HepG2 (cell line): ENCODE measurements at regions not wholly inside any gene's neighbourhood (a gene's known extent, or its start where the extent isn't known, plus 50 kb on each side); places are given as distances from the start of the nearest gene placed in this dataset.

Experiments
- ATAC-seq: fragments of 200-7000 bp; cut with Tn5 transposase; 3 replicates; pipeline ENCODE4 v1.9.1; 2020; ENCODE audit warnings: mild to moderate bottlenecking, moderate library complexity
- BruUV-seq: library from RNA; stranded (reverse); fragments of 400-500 nt; replicated peaks from 2 replicates; lab custom pipeline; 2021; lab: Mats Ljungman, UMichigan
- CTCF ChIA-PET: fragments of 300-600 bp; formaldehyde crosslinking; extraction: SDS; loops from one replicate; lab custom pipeline; 2021; ENCODE audit warnings: low total read pairs, inconsistent platforms, low intra/inter-chr PET ratio; lab: Yijun Ruan, JAX
- POLR2A ChIA-PET: fragments of 350-600 bp; sonication (Branson Sonifier 250); formaldehyde crosslinking; loops from one replicate; lab custom pipeline; 2020; ENCODE audit warnings: antibody characterized with exemption, inconsistent platforms; lab: Yijun Ruan, JAX
- DNase-seq: peaks from one replicate; pipeline ENCODE4 v3.0.0-alpha.2; 2015; ENCODE audit warnings: low spot score
- FAIRE-seq: peaks from 3 replicates; lab custom pipeline; 2011; peaks lifted over from hg19 to GRCh38; lab: Jason Lieb, UNC
- H2AFZ ChIP-seq: one replicate; pipeline ENCODE4 v1.6.1; 2011; ENCODE audit warnings: low read length, inconsistent platforms
- H3K27ac ChIP-seq: fragments of 300-600 bp; 3 replicates; pipeline ENCODE4 v1.8.0; 2011; ENCODE audit warnings: mixed run types, mild to moderate bottlenecking, mixed read lengths, low read length, inconsistent platforms; ENCODE audit not compliant: insufficient read depth; ENCODE audit errors: extremely low read length
- H3K27me3 ChIP-seq, 2 experiments: fragments of 200-600 bp in 1 of 2; 2 replicates in 1 of 2; 3 replicates in 1 of 2; pipeline versions ENCODE4 v1.6.0 to v1.8.0; 2011; ENCODE audit warnings: low read length in 2 of 2, mild to moderate bottlenecking in 2 of 2, moderate library complexity in 2 of 2, inconsistent platforms in 1 of 2; ENCODE audit not compliant: insufficient read depth in 2 of 2, control insufficient read depth in 1 of 2
- H3K36me3 ChIP-seq, 2 experiments: fragments of 200-600 bp in 1 of 2; replicated peaks in 1 of 2; 2 replicates in 1 of 2; 3 replicates in 1 of 2; pipeline versions ENCODE4 v1.5.1 to v1.8.0; 2011; ENCODE audit warnings: low read length in 2 of 2, inconsistent platforms in 1 of 2; ENCODE audit not compliant: insufficient read depth in 2 of 2, control insufficient read depth in 1 of 2
- H3K4me1 ChIP-seq: 2 replicates; pipeline ENCODE4 v1.5.1; 2012; ENCODE audit warnings: low read length, inconsistent platforms; ENCODE audit not compliant: insufficient read depth
- H3K4me2 ChIP-seq: 2 replicates; pipeline ENCODE4 v1.6.0; 2011; ENCODE audit warnings: low read depth, low read length, inconsistent platforms
- H3K4me3 ChIP-seq, 3 experiments: fragments of 200-600 bp in 1 of 3; sonication (generic), shearing (Covaris generic) in 1 of 3; replicated peaks in 1 of 3; 2 replicates each; pipeline ENCODE4 v1.5.1; 2011 to 2016; ENCODE audit warnings: low read length in 3 of 3, inconsistent platforms in 2 of 3, low read depth in 2 of 3, mild to moderate bottlenecking in 2 of 3, control low read depth in 1 of 3, mixed read lengths in 1 of 3; ENCODE audit not compliant: insufficient read depth in 1 of 3
- H3K79me2 ChIP-seq: one replicate; pipeline ENCODE4 v1.6.1; 2011; ENCODE audit warnings: low read length, inconsistent platforms; ENCODE audit not compliant: insufficient read depth
- H3K9ac ChIP-seq: 2 replicates; pipeline ENCODE4 v1.6.0; 2011; ENCODE audit warnings: mild to moderate bottlenecking, low read depth, low read length, inconsistent platforms; ENCODE audit not compliant: insufficient read depth
- H3K9me3 ChIP-seq: 2 replicates; pipeline ENCODE4 v1.5.1; 2012; ENCODE audit warnings: mild to moderate bottlenecking, low read length
- H4K20me1 ChIP-seq: 2 replicates; pipeline ENCODE4 v1.6.0; 2011; ENCODE audit warnings: inconsistent platforms, mild to moderate bottlenecking, low read length, moderate library complexity; ENCODE audit not compliant: insufficient read depth
- ATF4 ChIP-seq, 2 experiments: fragments of 450-650 bp in 1 of 2; sonication (generic) in 1 of 2; formaldehyde crosslinking; IDR thresholded peaks; 2 replicates each; pipeline versions ENCODE4 v1.5.0 to v1.8.0; 2020 to 2022; ENCODE audit warnings: mild to moderate bottlenecking in 1 of 2, missing genetic modification reagents in 1 of 2
- ATRX ChIP-seq: sonication (generic); formaldehyde crosslinking; IDR thresholded peaks from 2 replicates; pipeline ENCODE4 v1.4.0; 2020; ENCODE audit warnings: missing genetic modification reagents, borderline replicate concordance
- CEBPB ChIP-seq: IDR thresholded peaks from 2 replicates; pipeline ENCODE4 v1.6.1; 2011; ENCODE audit warnings: low read depth, low read length, improper control_type of control experiment, borderline replicate concordance
- CENPX ChIP-seq: sonication (generic); formaldehyde crosslinking; IDR thresholded peaks from 2 replicates; pipeline ENCODE4 v1.9.0; 2021; ENCODE audit warnings: mild to moderate bottlenecking, missing genetic modification reagents, moderate library complexity
- CREB3 ChIP-seq: sonication (generic); formaldehyde crosslinking; IDR thresholded peaks from 2 replicates; pipeline ENCODE4 v1.5.0; 2020; ENCODE audit warnings: missing genetic modification reagents
- IRF2 ChIP-seq: IDR thresholded peaks from 2 replicates; pipeline ENCODE4 v1.6.1; 2018; ENCODE audit warnings: missing genetic modification reagents, missing compliant biosample characterization
- ISL2 ChIP-seq: sonication (generic); formaldehyde crosslinking; IDR thresholded peaks from 2 replicates; pipeline ENCODE4 v1.5.0; 2020; ENCODE audit warnings: missing genetic modification reagents
- KDM1A ChIP-seq: IDR thresholded peaks from 2 replicates; pipeline ENCODE4 v1.6.1; 2016; ENCODE audit warnings: missing compliant biosample characterization
- NCOA1 ChIP-seq: sonication (generic); formaldehyde crosslinking; IDR thresholded peaks from 2 replicates; pipeline ENCODE4 v1.9.0; 2021; ENCODE audit warnings: missing genetic modification reagents
- RAD51 ChIP-seq: fragments of 450-650 bp; IDR thresholded peaks from 2 replicates; pipeline ENCODE4 v1.6.1; 2016; ENCODE audit warnings: borderline replicate concordance
- SCMH1 ChIP-seq: sonication (generic); formaldehyde crosslinking; IDR thresholded peaks from 2 replicates; pipeline ENCODE4 v1.9.0; 2021; ENCODE audit warnings: missing genetic modification reagents, mild to moderate bottlenecking, borderline replicate concordance
- USF2 ChIP-seq, 2 experiments: sonication (generic) in 1 of 2; formaldehyde crosslinking in 1 of 2; IDR thresholded peaks; 2 replicates each; pipeline versions ENCODE4 v1.5.1 to v1.6.1; 2011 to 2020; ENCODE audit warnings: borderline replicate concordance in 1 of 2, low read depth in 1 of 2, low read length in 1 of 2, mild to moderate bottlenecking in 1 of 2, missing genetic modification reagents in 1 of 2, moderate library complexity in 1 of 2
- ZBTB38 ChIP-seq: sonication (generic); formaldehyde crosslinking; IDR thresholded peaks from 2 replicates; pipeline ENCODE4 v1.5.1; 2020; ENCODE audit warnings: mild to moderate bottlenecking, missing genetic modification reagents
- ZKSCAN1 ChIP-seq: fragments of 150-350 bp; IDR thresholded peaks from 2 replicates; pipeline ENCODE4 v1.6.1; 2014; ENCODE audit warnings: low read length
- ZNF615 ChIP-seq: sonication (generic); formaldehyde crosslinking; IDR thresholded peaks from 2 replicates; pipeline ENCODE4 v1.5.0; 2020; ENCODE audit warnings: mild to moderate bottlenecking, missing genetic modification reagents, borderline replicate concordance
- ZNF672 ChIP-seq: sonication (generic); formaldehyde crosslinking; IDR thresholded peaks from 2 replicates; pipeline ENCODE4 v1.8.1; 2022; ENCODE audit warnings: missing genetic modification reagents
- ZNF768 ChIP-seq: sonication (generic); formaldehyde crosslinking; IDR thresholded peaks from 2 replicates; pipeline ENCODE4 v1.4.0; 2020; ENCODE audit warnings: missing genetic modification reagents
- WGBS: methylation state at CpG from one replicate; pipeline ENCODE4 v1.1.6; 2017; ENCODE audit warnings: low lambda C conversion rate; 5-methylcytosine and 5-hydroxymethylcytosine counted together
- in situ Hi-C: cut with HindIII; loops from 2 replicates; pipeline ENCODE4 v1.10.0; 2017; ENCODE audit warnings: low pct_unique_long_range_greater_than_20kb; ENCODE audit not compliant: extremely low pct_ligation_motif_present
- intact Hi-C: fragments of 100-400 bp; cut with micrococcal nuclease; formaldehyde crosslinking; loops from one replicate; pipeline ENCODE4 v1.10.0; 2022; ENCODE audit not compliant: unreplicated experiment

GRCh38 chr16:64846966-64847365 is 274.9 kb downstream of the CDH11 start:
- DNase-seq, result no peak
- no peaks in the 10 kb centered on the region for H3K4me1 ChIP-seq
- CTCF ChIA-PET, result no interaction called here
- H3K9ac ChIP-seq, result no peak overlapping the region
- H4K20me1 ChIP-seq, result no peaks in the 10 kb centered on the region
- in situ Hi-C loops, result no loop called here
- TF ChIP-seq USF2 (IDR thresholded peaks at IDR 0.05; ENCODE audit: low read depth, low read length) (peak; percentile 45; the same call in 1 of the 2 replicates), USF2 (CRISPR knock-in tag; IDR thresholded peaks at IDR 0.05; ENCODE audit: borderline replicate concordance) (no peak), CREB3 (CRISPR knock-in tag) (no peak), RAD51 (peak; percentile 83)
- TF ChIP-seq, all 625 proteins: peak for 2
- intact Hi-C loops, result no loop called here
- Histone ChIP-seq H2AFZ (no peak overlapping the region), H3K27me3 (no peaks in the 10 kb centered on the region), H3K4me3 (no peak overlapping the region), H3K27ac (no peak overlapping the region), H3K79me2 (no peaks in the 10 kb centered on the region), H3K36me3 (no peaks in the 10 kb centered on the region), H3K4me2 (no peak overlapping the region), H3K9me3 (peaks cover 83% of the 10 kb centered on the region)
- POLR2A ChIA-PET, result no interaction called here
- no peak for FAIRE-seq
- no TSS peak for BruUV-seq
- no peak for ATAC-seq
- 2% methylated on average over 3 of the region's 3 CpGs for WGBS

GRCh38 chr16:64845071-64845470 is 276.8 kb downstream of the CDH11 start:
- BruUV-seq, result no TSS peak
- CTCF ChIA-PET, result no interaction called here
- TF ChIP-seq ZNF672 (CRISPR knock-in tag), result no peak
- TF ChIP-seq ZNF768 (CRISPR knock-in tag), result no peak
- TF ChIP-seq ZBTB38 (CRISPR knock-in tag), result no peak
- no peak for TF ChIP-seq CENPX
- TF ChIP-seq IRF2 (CRISPR knock-in tag), result no peak
- no peak for TF ChIP-seq ATF4 (CRISPR knock-in tag; IDR thresholded peaks at IDR 0.05)
- TF ChIP-seq ZNF615, result no peak
- TF ChIP-seq ZKSCAN1, result no peak
- TF ChIP-seq KDM1A, result no peak
- no peak for TF ChIP-seq ATRX (CRISPR knock-in tag)
- TF ChIP-seq SCMH1 (CRISPR knock-in tag), result no peak
- no peak for TF ChIP-seq NCOA1 (CRISPR knock-in tag)
- no peak for TF ChIP-seq CEBPB
- no peak for TF ChIP-seq ISL2 (CRISPR knock-in tag)

More at GRCh38 chr16:64845071-64845470, 276.8 kb downstream of the CDH11 start:
- H3K9ac ChIP-seq, result no peak overlapping the region
- H3K36me3 ChIP-seq, result no peaks in the 10 kb centered on the region
- intact Hi-C loops, result no loop called here
- no peaks in the 10 kb centered on the region for H3K4me1 ChIP-seq
- no peak overlapping the region for H3K27ac ChIP-seq
- in situ Hi-C loops, result no loop called here
- no peak overlapping the region for H3K4me2 ChIP-seq
- no peak for FAIRE-seq
- 3% methylated on average over 2 of the region's 2 CpGs for WGBS
- POLR2A ChIA-PET, result no interaction called here
- no peak for DNase-seq
- H3K4me3 ChIP-seq, result no peak overlapping the region
- no peaks in the 10 kb centered on the region for H3K79me2 ChIP-seq
- no peak for ATAC-seq
- H3K9me3 ChIP-seq, result peaks cover 90% of the 10 kb centered on the region
- no peaks in the 10 kb centered on the region for H3K27me3 ChIP-seq
- H4K20me1 ChIP-seq, result no peaks in the 10 kb centered on the region
- H2AFZ ChIP-seq, result no peak overlapping the region
